LNCaP clone FGC (cell line): ENCODE measurements at regions not wholly inside any gene's neighbourhood (a gene's known extent, or its start where the extent isn't known, plus 50 kb on each side); places are given as distances from the start of the nearest gene placed in this dataset.

ENCODE experiments used
- DNase-seq: peaks from one replicate; pipeline ENCODE4 v3.0.0-alpha.2; 2011; ENCODE audit warnings: low read depth
- H3K4me3 ChIP-seq: 2 replicates; pipeline ENCODE4 v1.5.1; 2011; ENCODE audit warnings: mild to moderate bottlenecking, low read depth, low read length, control low read depth
- CTCF ChIP-seq: IDR thresholded peaks from 2 replicates; pipeline ENCODE4 v1.5.1; 2012; ENCODE audit warnings: mild to moderate bottlenecking; ENCODE audit not compliant: control insufficient read depth, insufficient read depth; ENCODE audit errors: extremely low read depth

DNA sequence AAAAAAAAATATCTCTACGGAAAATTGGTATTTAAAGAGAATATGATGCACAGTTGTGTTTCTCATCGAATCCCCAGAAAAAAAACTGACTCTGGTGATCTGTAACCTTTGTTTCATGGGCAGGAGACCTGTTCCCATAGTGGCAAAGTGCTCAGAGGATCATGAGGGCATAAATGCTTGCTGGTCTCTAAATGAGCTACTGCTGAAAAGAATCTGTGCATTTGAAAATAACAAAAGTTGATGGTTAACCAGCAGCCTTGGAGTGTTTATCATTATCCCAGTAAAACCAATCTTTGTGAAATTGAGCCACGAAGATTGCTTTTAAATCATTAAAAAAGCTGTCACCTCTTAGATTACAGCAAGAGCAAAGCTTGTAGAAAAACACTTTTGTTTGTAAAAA is 775.4 kb downstream of the MTRR start:
- TF ChIP-seq CTCF: no peak
- DNase-seq: no peak

GRCh38 chr5:8647111-8647510 is 778.2 kb downstream of the MTRR start:
- DNase-seq: no peak
- no peak for TF ChIP-seq CTCF
- H3K4me3 ChIP-seq: no peak overlapping the region

More for the DNA sequence above, 775.4 kb downstream of the MTRR start:
- H3K4me3 ChIP-seq: no peak overlapping the region

DNA sequence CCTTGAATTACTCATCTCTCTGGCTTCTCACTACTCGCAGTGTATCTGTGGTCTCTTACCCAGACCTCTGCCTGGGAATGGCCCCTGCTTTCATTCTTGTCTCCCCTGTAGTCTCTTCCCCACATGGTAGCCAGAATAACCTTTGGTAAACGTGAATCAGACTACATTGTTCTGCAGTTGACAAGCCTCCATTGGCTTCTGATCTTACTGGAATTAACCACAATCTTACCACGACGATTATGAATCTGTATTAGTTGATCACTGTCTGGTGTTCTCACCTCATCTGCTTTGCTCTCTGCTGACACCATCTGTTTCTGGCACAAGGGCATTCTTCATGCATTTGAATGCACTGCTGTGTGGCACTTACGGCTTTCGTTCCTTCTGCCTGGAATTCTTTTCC is 781.2 kb downstream of the MTRR start:
- no peak overlapping the region for H3K4me3 ChIP-seq
- no peak for DNase-seq
- TF ChIP-seq CTCF: peak; percentile 28; the same call in 1 of the 2 replicates

DNA sequence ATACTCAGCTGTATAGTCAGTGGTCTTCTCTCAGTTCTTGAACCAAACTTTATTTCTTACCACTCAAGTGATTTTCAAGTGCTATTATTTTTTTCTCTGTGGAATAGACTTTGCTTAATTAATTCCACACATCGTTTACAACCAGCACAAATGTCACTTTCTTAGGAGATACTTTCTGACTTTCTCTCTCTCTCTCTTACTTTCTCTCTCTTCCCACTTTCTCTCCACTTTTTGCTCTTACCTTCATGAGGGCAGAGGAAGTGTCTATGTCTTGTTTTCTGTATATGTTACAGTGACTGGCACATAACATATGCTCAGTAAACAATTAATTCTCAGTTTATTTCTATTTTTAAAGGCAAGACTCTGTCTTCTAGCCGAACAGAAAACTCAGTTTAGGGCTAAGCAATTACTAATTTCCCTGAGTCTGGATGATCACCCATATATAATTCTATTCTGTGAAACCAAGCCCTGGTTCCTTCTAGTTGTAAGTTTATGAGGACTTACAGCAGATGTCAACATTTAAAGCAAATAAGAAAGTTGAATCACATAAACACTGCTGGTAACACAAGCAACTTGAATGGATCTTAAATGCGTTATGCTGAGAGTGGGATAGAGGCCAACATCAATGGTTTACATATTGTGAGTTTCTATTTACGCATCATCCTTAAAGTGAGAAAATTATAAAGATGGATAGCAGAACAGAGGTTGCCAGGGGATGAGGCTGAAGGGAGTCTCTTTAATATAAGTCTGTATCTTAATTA is 791.4 kb downstream of the MTRR start:
- peak; percentile 81 for DNase-seq
- TF ChIP-seq CTCF: no peak

GRCh38 chr5:8663374-8663773 is 794.4 kb downstream of the MTRR start:
- no peak overlapping the region for H3K4me3 ChIP-seq
- DNase-seq: no peak
- TF ChIP-seq CTCF: no peak

More for the DNA sequence above, 791.4 kb downstream of the MTRR start:
- H3K4me3 ChIP-seq: no peak overlapping the region

- no peak for TF ChIP-seq CTCF
These were observed 806.2 kb downstream of the MTRR start for GRCh38 chr5:8675182-8675581.

DNA sequence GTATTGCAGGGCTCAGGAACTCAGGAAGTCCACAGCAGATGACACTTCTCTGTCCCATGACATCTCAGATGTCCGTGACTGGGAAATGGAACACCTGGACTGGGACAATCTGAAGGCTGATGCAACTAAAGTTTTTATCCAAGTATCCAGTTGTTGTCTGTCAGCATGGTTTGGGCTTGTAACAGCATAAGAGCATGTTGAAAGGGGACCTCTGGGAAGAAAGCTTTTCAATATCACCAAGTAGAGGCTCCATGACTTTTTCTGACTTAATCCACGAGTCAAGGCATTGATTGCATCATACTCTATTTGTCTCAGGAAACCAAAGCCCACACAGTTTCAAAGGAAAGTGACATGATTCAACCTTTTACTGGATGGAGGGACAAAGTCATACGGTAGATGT is 807.7 kb downstream of the MTRR start:
- H3K4me3 ChIP-seq: no peak overlapping the region
- no peak for TF ChIP-seq CTCF
- no peak for DNase-seq

More at GRCh38 chr5:8675182-8675581, 806.2 kb downstream of the MTRR start:
- H3K4me3 ChIP-seq: no peak overlapping the region
- peak; percentile 68 for DNase-seq
